UCSD-AML1 (cell line): ENCODE measurements at regions not wholly inside any gene's neighbourhood (a gene's known extent, or its start where the extent isn't known, plus 50 kb on each side); places are given as distances from the start of the nearest gene placed in this dataset.
"Not testable (repeated sequence)": the region's sequence is repeated elsewhere in the genome, so short reads cannot be mapped to it uniquely, and the experiment has no call there.

Experiments
- DNase-seq: peaks from one replicate; lab custom pipeline; 2025; ENCODE audit not compliant: unreplicated experiment; lab: John Stamatoyannopoulos, UW

DNA sequence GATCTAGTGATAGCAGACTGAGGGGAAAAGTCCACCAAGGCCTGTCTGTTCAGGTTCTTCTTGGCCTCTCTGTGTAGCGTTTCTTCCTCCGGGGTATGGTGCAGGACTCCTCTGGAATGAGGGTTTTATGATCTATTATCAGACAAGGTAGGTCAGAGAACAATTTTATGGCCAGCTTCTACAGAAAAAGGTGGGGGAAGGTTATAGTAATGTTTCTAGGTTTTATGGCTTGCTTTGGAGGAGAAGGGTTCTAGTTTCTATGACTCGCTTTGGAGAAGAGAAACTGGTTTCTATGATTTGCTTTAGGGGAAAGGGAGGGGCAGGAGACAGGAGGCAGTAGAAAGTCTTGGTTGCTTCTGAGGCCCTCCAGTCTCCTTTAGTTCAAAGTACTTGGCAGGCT, 144.8 kb upstream of the LAMA2 start:
- DNase-seq = no peak

DNA sequence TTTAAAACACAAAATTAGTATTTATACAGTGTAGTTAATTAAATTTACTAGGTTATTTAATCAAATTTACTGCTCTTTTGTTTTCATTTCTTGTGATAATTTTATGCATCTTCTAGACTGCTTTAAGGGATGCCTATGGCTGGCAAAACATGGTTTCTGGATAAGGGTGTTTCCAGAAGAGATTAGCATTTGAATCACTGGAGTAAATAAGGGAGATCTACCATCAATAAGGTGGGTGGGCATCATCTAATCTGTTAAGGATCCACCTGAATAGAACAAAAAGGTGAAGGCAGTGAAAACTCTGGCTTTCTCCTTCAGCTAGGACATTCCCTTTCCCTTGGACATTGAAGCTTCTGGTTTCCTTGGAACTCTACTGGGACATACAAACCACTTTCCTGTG, 146.2 kb upstream of the LAMA2 start:
- no peak for DNase-seq

DNA sequence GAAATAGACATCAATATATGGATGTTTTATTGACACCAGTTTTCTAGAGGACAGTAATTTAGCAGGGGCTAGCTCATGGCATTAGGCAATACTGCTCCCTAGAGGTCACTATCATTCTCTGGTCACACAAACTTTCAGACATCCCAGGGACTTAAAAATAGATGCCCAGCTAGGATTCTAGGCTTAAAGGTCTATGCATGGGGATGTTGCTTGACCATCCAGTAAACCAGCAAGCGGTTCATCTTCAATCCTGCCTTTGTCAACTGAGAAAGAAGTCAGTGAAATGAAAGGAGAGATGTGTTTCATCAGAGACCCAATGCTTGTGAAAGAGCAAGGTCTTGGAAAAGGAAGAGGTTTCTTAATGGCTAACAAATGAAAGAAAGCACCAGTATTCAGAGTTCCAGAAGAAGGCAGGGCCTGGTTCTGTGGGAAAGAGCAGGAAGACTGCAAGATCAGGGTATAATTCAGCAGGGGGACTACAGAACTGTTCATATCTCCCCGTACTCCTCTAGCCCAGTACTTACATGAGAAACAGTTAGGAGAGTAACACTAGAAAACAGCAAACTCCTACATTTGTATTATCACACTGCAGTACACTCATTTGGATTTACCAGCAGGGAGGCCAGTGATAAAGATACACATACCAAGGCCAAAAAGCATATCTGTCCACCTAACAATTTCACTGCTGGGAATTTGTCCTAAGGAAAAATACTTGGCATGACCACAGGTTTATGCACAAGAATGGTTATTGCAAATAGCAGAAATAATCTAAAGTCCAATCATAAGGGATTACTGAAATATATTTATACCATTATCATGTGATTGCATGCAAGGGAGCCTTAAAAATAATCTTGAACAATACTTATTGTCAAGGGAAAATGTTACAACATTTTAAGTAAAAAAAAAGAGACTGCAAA, 151.4 kb upstream of the LAMA2 start:
- no peak for DNase-seq

DNA sequence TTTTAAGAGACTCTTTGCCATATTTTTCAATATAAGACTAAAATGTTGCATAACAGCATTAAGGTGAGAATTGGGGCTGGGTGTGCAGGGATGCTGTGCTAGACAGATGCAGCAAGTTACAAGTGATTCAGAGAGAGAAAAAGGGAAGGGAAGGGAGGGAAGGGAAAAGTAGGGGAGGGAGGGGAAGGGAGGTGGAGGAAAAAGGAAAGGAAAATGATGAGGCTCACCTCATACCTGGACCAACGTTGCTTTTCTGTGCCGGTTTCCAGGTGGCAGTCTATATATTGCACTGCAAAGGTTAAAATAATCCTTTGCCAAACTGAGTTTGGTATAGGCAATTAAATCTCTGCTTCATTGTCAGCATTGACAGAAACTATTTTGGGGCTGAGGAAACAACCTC, 155.4 kb upstream of the LAMA2 start:
- DNase-seq = no peak

DNA sequence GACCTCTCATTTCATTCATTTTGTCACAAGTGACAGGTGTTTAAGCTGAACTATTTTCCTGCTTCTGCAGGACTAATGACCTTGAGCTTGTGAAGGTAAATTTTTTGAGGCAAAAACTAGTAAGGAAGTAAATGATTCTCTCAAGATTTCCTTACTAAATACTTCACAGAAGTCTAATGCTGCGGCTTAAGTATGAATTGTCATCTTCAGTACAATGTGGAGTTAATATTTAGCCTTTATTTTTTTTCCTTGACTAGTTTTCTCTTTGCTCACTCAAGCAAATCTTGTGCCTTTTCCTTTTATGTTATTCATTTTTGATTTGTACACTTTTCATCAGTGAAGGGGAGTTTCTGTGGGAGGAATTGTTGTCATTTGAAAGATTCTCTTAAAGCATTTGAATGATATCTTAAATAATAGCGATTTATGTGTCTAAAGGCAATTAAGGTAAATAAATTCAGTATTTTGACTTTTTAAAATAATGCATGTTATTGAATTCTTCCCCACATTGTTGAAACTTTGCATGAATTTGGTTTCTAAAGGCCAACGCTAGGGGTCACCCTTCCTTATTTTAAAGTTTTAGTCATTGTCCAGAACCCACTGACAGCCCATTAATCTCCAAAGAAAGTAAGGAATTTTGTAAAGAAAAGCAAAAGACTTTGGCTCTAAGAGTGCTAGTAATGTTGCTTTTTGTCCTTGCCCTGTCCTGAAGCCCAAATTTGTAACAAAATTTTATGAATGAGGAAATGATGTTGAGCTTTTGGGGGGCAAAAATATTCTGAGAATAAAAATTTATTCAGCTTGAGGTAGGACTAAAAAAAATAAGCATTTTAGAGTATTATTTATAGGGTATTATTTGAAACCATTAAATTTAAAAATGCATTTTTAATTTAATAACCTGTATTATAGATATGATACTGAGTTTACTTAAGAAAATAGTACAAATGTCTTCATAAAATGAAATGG, 157.4 kb upstream of the LAMA2 start:
- DNase-seq = no peak

DNA sequence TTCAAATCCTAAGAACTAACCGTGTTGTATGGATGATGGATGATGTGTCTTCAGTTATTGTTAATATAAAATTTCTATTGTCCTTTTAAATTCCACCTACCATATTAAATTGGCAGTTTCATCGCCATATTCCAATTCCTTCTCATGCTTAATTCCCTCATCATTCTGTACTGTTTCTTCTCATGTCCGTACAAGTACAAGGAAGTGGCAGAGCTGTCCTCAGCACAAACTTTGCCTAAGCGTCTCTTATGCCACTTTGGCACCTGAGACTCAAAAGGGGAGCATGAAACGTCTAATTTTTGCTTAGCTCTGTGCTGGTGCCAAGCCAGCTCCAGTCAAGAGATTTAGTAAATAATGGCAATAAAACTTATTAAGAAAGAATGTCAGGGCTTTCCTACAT, 158.2 kb upstream of the LAMA2 start:
- no peak for DNase-seq

DNA sequence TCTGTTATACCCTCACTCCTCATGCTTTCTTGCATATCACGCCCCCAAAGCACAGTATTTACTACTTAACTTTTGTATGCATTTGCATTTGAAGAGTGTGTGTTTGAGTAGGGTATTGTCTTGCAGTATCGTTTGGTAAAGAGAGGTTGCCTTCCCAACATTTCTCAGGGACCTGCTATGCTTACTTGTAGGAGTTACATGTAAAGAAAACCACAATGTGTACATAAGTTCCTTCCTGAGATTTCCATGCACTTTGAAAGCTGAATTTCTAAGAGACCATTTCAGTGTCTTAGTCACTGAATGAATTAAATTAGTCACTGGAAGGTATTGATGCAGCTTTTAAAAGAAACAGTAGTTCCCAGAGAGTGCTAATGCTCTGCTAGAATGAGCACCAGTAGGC, 159.3 kb upstream of the LAMA2 start:
- DNase-seq = no peak

DNA sequence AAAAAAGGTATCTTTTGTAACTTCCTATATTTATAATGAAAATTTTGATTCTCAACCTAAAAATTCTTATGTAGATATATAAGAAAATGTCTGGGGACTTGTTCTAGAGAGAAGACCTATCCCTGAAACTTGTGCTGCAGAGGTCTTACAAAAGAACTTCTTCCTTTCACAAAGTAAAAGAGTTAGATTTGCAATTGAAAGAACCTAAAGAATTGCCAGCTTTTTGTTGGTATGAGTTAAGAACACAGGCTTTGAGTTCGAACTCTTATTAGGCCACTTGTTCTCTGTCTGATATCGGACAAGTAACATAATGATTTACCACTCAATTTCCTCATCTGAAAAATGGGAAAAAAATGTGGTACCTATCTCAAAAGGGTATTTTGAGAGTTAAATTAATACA, 162.0 kb upstream of the LAMA2 start:
- DNase-seq = no peak

DNA sequence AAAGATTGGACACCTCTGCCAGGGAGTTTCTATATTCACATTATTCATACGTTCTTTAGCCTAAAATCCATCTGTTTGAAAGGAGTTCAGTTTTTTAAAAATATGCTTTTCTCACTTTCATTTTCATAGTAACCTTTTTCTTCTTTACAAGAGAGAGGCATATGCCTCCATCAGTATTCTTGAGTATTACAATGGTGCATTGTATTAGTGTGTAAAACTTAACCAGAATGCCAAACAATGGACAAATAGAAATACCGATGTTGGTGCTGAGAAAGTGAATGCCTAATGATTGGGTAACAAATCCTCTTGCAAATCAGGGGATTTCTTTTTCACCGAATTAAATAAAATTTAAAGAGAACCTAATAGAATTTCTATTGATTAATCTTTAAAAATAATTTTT, 163.2 kb upstream of the LAMA2 start:
- DNase-seq = no peak

DNA sequence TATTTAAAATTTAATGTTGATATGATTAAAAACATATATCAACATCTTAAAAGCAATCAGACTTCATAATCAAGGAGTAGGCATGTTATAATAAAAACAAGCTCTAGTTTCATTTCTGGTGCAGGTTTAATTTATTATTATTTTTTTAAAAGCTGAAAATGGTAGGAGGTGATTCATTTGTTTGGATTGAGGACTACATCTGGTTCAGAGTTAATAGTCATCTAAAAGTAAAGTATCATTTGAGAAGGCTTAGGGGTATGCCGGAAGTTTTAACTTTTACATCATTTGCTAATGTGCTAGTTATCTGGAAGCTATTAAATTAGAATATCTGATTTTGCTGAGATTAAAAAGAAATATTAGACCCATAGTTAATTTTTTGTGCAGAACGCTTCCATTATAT, 169.5 kb upstream of the LAMA2 start:
- DNase-seq = no peak

DNA sequence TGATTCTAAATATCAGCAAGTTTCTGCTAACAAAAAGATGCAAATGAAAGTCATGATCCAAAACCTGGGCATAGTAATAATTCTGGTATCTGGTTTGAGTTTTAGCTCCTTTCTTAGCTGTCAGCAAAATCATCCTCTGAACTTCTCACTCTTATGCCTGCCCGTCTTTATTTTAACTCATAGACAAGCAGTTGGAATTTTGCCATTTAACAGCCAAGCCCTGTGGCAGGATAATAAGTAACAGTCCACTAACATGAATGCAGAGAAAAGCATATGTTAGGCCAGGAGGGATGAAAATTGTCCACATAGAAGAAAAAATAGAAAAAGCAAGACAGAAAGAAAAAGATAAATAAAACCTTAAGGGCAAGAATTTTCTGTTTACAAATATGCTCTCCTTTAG, 170.0 kb upstream of the LAMA2 start:
- no peak for DNase-seq

DNA sequence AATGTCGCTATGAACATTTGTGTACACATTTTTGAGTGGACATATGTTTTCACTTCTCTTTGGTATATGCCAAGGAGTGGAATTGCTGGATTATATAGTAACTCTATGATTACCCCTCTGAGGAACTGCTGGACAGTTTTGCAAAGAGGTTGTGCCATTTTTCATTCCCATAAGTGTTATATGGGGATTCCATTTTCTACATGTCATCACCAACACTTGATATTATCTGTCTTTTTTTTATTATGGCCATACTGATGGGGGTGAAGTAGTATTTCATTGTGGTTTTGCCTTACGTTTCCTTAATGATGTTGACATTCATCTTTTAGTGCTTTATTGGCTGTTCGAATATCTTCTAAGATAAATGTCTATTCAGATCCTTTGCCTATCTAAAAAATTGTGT, 171.8 kb upstream of the LAMA2 start:
- DNase-seq = no peak

DNA sequence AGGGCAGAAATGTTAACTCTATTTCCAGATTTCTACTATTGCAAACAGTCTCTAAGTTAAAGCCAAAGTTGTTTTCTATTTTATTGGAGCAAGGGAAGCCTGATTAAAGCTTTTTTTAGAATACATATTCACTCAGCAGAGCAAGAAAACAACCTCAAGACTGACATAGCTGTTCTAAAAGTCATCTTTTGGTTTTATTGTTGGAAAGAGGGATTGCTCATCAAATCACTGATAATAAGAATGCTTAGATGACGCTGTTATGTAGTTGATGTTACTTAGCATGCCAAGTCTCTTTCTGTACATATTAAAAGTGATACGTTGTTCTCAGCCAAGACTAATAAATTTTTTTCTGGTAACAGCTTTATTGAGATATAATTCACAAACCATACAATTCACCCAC, 172.6 kb upstream of the LAMA2 start:
- DNase-seq = no peak

DNA sequence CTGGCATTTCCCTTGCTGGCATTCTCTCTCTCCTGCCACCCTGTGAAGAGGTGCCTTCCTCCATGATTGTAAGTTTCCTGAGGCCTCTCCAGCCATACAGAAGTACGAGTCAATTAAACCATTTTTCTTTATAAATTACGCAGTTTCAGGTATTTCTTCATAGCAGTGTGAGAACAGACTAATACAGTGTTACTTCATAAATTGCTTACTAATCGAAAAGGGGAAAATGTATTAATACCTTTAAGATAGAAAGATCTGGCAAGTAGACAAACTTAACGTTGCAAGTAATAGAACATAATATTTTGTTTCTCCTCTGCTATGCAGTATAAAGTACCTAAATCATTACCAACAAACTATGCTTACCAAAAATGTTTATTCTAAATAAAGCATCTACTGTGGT, 178.3 kb upstream of the LAMA2 start:
- DNase-seq = no peak

DNA sequence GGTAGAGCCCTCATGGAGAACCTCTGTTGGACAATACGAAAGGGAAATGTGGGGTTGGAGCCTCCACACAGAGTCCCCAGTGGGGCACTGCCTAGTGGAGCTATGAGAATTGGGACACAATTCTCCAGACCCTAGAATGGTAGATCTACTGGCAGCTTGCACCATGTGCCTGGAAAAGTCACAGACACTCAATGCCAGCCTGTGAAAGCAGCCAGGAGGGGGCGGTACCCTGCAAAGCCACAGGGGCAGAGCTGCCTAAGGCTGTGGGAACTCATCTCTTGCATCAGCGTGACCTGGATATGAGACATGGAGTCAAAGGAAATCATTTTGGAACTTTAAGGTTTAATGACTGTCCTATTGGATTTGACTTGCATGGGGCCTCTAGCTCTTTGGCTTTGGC, 179.1 kb upstream of the LAMA2 start:
- DNase-seq = not testable (repeated sequence)

DNA sequence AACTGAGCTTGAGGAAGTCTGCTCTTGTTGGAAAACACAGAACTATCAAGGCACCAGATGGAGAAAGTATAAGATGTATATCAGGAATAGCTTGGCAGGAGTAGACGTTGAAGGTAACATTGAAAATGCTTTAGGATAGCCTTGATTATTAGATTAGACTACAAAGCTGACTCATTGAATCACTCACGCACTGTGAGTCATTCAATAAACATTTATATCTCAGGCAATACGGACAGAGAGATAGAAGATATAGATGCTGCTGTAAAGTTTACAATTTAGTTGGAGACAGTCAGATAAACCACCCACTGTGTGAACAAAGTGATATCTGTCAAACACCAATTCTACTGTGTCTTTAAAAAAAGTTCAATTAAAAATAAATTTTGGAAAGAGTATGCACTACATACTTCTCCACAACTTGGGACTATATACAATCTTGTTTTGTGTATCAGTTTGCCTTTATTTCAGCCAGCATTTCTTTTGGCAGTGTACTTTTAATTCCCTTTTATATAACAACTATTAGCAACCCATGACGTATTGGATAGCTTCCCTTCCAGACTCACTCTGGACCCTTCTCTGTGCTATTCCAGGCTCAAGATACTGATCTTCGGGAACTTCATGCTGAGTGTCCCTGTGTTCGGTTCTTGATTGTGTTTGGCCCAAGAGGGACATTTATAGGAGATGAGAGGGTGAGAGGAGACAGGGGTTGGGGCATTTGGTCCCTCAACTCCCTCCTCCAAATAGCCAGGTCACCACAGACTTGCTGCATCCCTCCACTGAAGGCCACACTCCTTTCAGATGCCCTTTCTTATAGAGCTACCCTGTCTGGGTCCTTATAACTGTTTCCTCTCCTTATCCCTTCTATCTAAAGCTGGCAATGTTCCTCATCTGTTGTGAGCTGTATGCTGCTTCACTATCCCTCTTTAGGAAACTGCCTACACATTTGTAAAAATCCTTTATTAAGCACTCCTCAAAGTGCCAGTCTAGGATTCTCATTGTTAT, 176.6 kb upstream of the PTPRK start:
- DNase-seq = no peak

DNA sequence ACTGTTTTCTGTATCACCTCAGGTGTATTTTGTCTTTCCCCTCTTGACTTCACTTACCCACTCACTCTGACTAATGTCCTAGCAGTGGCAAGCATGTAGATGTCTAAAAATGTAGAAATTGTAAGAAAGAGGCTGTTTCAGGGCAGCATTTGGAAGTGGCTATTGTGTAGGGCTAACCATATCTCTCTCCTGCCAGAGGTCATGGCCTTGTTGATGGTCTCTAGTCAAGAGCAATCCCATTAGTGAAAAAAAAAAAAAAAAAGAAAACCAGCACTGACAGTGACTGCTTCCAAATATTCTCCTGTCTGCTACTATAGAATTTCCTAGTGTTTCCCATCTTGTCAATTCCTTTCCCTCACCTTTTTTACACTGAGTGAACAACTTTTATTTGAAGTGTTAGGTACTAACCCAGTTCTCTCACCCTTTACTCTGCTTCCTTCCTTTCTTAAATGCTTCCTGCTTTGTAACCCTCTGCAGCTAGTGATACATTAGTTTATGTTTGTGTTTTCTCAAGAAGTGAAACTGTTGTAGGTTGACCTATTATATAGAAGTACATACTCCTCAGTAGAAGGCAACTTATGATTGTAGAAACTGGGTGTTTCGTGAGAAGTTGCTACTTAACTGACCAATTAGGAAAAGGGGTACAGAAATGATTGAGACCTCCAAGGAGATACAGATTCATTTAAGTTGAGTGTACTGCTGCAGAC, 174.1 kb upstream of the PTPRK start:
- DNase-seq = no peak

DNA sequence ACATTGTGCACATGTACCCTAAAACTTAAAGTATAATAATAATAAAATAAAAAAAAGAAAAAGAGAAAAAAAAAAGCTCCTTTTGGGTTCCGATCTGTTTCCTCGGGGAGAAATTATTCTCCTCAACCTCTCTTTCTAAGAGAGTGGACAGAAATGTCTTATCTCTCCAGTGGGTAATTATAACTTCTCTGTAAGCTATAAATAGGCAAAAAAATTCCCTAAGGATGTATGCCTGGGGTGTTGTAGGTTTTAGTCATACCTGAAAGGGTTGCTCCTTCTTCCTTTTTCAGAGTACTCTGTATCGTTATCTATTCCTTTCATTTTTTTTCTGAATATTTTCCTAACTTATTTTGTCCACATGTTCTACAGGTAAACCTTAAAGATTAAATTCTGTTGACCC, 169.7 kb upstream of the PTPRK start:
- DNase-seq = no peak

DNA sequence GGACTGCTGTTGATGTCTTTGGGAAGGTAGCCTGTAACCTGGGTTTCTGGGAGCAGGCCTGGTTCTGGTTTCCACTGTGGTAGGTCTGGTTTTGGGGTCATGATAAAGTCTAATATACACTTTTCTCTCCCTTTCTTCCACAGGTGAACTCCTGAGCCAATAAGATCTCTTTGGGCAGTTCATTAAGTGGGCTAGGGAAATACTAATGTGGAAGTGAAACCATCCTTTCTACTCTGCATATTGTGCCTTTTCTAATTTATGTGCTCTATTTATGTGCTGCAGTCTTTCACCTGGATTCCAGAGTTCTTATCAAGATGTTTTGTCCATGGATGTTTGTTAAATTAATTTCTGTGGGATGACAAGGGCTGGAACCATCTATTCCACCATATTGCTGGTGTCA, 165.7 kb upstream of the PTPRK start:
- no peak for DNase-seq

DNA sequence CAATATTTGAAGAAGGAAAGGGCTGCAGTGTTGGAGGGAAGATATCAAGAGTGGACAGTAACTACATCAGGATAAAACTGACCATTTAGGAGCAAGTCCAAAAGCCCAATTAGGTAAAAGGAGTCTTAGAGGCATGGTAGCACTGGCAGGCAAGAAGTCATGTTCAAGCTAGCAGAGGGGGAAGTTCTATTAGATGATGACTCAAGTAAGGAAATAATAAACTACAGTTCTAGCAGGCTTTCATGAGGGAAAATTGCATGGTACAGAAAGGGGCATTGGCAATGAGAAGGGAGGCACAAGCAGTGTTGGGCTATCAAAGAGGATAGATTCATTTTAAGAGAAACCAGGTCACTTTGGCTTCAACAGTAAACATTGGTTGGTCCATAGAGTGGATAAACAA, 156.1 kb upstream of the PTPRK start:
- no peak for DNase-seq
